Uterus (tissue), 2 donors: ENCODE measurements at regions not wholly inside any gene's neighbourhood (a gene's known extent, or its start where the extent isn't known, plus 50 kb on each side); places are given as distances from the start of the nearest gene placed in this dataset.

Source experiments
- POLR2A ChIP-seq, 2 donors: fragments of 450-650 bp; IDR thresholded peaks; one replicate each; pipeline ENCODE4 v1.6.1; 2016; ENCODE audit warnings: antibody characterized with exemption in 2 of 2, mild to moderate bottlenecking in 1 of 2, moderate library complexity in 1 of 2
- TF ChIP-seq, protein P1 (sequence below), 4 experiments: fragments of 200-600 bp in 2 of 4; fragments of 450-650 bp in 2 of 4; sonication (generic) in 2 of 4; IDR thresholded peaks; one replicate each; pipeline ENCODE4 v1.5.1; 2016 to 2019; ENCODE audit warnings: antibody characterized with exemption in 4 of 4, mild to moderate bottlenecking in 2 of 4, moderate library complexity in 1 of 4

DNA sequence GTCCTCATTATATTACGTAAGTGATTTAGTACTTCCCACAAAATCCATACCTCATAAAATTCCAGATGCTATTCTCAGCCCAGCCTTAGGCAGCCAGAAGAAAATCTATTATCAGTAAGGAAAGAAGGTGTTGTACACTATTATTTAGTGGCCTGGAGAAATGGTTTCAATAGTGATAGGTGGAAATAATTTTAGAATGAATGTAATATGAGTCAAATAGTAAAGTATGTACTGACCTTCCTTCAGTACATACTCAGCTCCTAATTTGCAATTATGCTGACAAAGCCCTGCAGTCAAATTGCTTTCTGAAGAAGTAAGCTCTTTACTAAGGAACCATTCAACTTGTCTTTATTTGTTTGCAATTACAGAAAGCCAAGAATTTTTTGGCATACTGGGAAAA lies 409.2 kb downstream of the HTR1A start:
- TF ChIP-seq POLR2A (IDR thresholded peaks at IDR 0.05) = no peak
- TF ChIP-seq, protein P1, sequence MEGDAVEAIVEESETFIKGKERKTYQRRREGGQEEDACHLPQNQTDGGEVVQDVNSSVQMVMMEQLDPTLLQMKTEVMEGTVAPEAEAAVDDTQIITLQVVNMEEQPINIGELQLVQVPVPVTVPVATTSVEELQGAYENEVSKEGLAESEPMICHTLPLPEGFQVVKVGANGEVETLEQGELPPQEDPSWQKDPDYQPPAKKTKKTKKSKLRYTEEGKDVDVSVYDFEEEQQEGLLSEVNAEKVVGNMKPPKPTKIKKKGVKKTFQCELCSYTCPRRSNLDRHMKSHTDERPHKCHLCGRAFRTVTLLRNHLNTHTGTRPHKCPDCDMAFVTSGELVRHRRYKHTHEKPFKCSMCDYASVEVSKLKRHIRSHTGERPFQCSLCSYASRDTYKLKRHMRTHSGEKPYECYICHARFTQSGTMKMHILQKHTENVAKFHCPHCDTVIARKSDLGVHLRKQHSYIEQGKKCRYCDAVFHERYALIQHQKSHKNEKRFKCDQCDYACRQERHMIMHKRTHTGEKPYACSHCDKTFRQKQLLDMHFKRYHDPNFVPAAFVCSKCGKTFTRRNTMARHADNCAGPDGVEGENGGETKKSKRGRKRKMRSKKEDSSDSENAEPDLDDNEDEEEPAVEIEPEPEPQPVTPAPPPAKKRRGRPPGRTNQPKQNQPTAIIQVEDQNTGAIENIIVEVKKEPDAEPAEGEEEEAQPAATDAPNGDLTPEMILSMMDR (IDR thresholded peaks at IDR 0.05) = no peak
